HepG2 (cell line): ENCODE measurements at regions not wholly inside any gene's neighbourhood (a gene's known extent, or its start where the extent isn't known, plus 50 kb on each side); places are given as distances from the start of the nearest gene placed in this dataset.

Experiments used
- ATF4 ChIP-seq, 2 experiments: fragments of 450-650 bp in 1 of 2; sonication (generic) in 1 of 2; formaldehyde crosslinking; IDR thresholded peaks; 2 replicates each; pipeline versions ENCODE4 v1.5.0 to v1.8.0; 2020 to 2022; ENCODE audit warnings: mild to moderate bottlenecking in 1 of 2, missing genetic modification reagents in 1 of 2
- ATM ChIP-seq: fragments of 450-650 bp; IDR thresholded peaks from 2 replicates; pipeline ENCODE4 v1.7.1; 2017; ENCODE audit warnings: mild to moderate bottlenecking, borderline replicate concordance
- FOXA1 ChIP-seq, 2 experiments: fragments of 450-650 bp in 1 of 2; sonication (generic) in 1 of 2; formaldehyde crosslinking in 1 of 2; IDR thresholded peaks; 2 replicates each; pipeline versions ENCODE4 v1.4.0 to v1.6.1; 2016 to 2020; ENCODE audit warnings: missing genetic modification reagents in 1 of 2
- FOXP1 ChIP-seq, 2 experiments: fragments of 450-650 bp in 1 of 2; IDR thresholded peaks; 2 replicates each; pipeline ENCODE4 v1.6.1; 2017 to 2018; ENCODE audit warnings: antibody characterized with exemption in 1 of 2
- GATAD2A ChIP-seq: IDR thresholded peaks from 2 replicates; pipeline ENCODE4 v1.6.1; 2016
- HCFC1 ChIP-seq: fragments of 150-350 bp; IDR thresholded peaks from 2 replicates; pipeline ENCODE4 v1.6.1; 2014; ENCODE audit warnings: low read depth, low read length
- KAT7 ChIP-seq: IDR thresholded peaks from 2 replicates; pipeline ENCODE4 v1.6.1; 2018; ENCODE audit warnings: borderline replicate concordance, missing compliant biosample characterization
- KLF16 ChIP-seq, 2 experiments: sonication (generic) in 1 of 2; formaldehyde crosslinking in 1 of 2; IDR thresholded peaks; 2 replicates each; pipeline versions ENCODE4 v1.6.1 to v1.8.0; 2016 to 2023; ENCODE audit warnings: missing genetic modification reagents in 2 of 2, missing compliant biosample characterization in 1 of 2
- MEF2D ChIP-seq: sonication (generic); formaldehyde crosslinking; IDR thresholded peaks from 2 replicates; pipeline ENCODE4 v1.5.1; 2020; ENCODE audit warnings: mild to moderate bottlenecking, missing genetic modification reagents
- MXI1 ChIP-seq: IDR thresholded peaks from 3 replicates; pipeline ENCODE4 v1.6.1; 2012; ENCODE audit warnings: low read depth, low read length, inconsistent platforms, borderline replicate concordance
- NFIC ChIP-seq: IDR thresholded peaks from 2 replicates; pipeline ENCODE4 v1.6.1; 2012; ENCODE audit warnings: mild to moderate bottlenecking, low read length, inconsistent platforms
- PRMT3 ChIP-seq: sonication (generic); formaldehyde crosslinking; IDR thresholded peaks from 2 replicates; pipeline ENCODE4 v1.8.1; 2022; ENCODE audit warnings: low read depth, mild to moderate bottlenecking, moderate library complexity, missing genetic modification reagents, borderline replicate concordance
- RARA ChIP-seq: IDR thresholded peaks from 2 replicates; pipeline ENCODE4 v1.6.1; 2016; ENCODE audit warnings: missing genetic modification reagents, missing compliant biosample characterization
- REPIN1 ChIP-seq: sonication (generic); formaldehyde crosslinking; IDR thresholded peaks from 2 replicates; pipeline ENCODE4 v1.8.0; 2022; ENCODE audit warnings: missing genetic modification reagents, low read depth, mild to moderate bottlenecking, borderline replicate concordance
- SKI ChIP-seq: fragments of 450-650 bp; IDR thresholded peaks from one replicate; pipeline ENCODE4 v1.6.1; 2018; ENCODE audit warnings: mild to moderate bottlenecking; ENCODE audit not compliant: partially characterized antibody
- TCF12 ChIP-seq, 2 experiments: fragments of 450-650 bp in 1 of 2; sonication (generic) in 1 of 2; formaldehyde crosslinking in 1 of 2; IDR thresholded peaks; 2 replicates each; pipeline versions ENCODE4 v1.6.1 to v1.8.0; 2017 to 2022; ENCODE audit warnings: antibody characterized with exemption in 1 of 2, mild to moderate bottlenecking in 1 of 2, missing genetic modification reagents in 1 of 2, moderate library complexity in 1 of 2
- ZFP62 ChIP-seq: sonication (generic); formaldehyde crosslinking; IDR thresholded peaks from 2 replicates; pipeline ENCODE4 v1.4.0; 2020; ENCODE audit warnings: missing genetic modification reagents
- ZNF501 ChIP-seq: sonication (generic); formaldehyde crosslinking; IDR thresholded peaks from 2 replicates; pipeline ENCODE4 v1.5.1; 2020; ENCODE audit warnings: mild to moderate bottlenecking, moderate library complexity, missing genetic modification reagents
- ZNF816 ChIP-seq: sonication (generic); formaldehyde crosslinking; IDR thresholded peaks from 2 replicates; pipeline ENCODE4 v1.8.0; 2022; ENCODE audit warnings: missing genetic modification reagents, mild to moderate bottlenecking, borderline replicate concordance
- TF ChIP-seq, protein P1 (sequence below): sonication (generic); formaldehyde crosslinking; IDR thresholded peaks from 2 replicates; pipeline ENCODE4 v1.4.0; 2020; ENCODE audit warnings: low read depth, mild to moderate bottlenecking, missing genetic modification reagents
- TF ChIP-seq, protein P2 (sequence below): conservative IDR thresholded peaks from 2 replicates; pipeline ENCODE4 v1.6.1; 2018; ENCODE audit warnings: missing genetic modification reagents

GRCh38 chr5:39712316-39713249 is 287.8 kb upstream of the DAB2 start (continued):
- TF ChIP-seq ZNF501 (CRISPR knock-in tag) (no peak), PRMT3 (CRISPR knock-in tag) (no peak), REPIN1 (CRISPR knock-in tag) (no peak), FOXP1 (IDR thresholded peaks at IDR 0.05) (peak; percentile 70), FOXP1 (CRISPR knock-in tag; IDR thresholded peaks at IDR 0.05) (peak; percentile 78), GATAD2A (CRISPR knock-in tag) (peak; percentile 17; the same call in 1 of the 2 replicates), MXI1 (no peak), FOXA1 (IDR thresholded peaks at IDR 0.05) (peak; percentile 73), FOXA1 (CRISPR knock-in tag; IDR thresholded peaks at IDR 0.05) (no peak), ZFP62 (no peak), KAT7 (CRISPR knock-in tag) (no peak), ATM (no peak), NFIC (peak; percentile 28; the same call in 1 of the 2 replicates), KLF16 (CRISPR knock-in tag; IDR thresholded peaks at IDR 0.05) (peak in 1 of 2 experiments; percentile 35; a peak in 1 of 4 replicates), TCF12 (IDR thresholded peaks at IDR 0.05) (no peak), TCF12 (CRISPR knock-in tag; IDR thresholded peaks at IDR 0.05) (no peak), RARA (peak; percentile 35; the same call in 1 of the 2 replicates), ZNF816 (CRISPR knock-in tag) (no peak), ATF4 (CRISPR knock-in tag; IDR thresholded peaks at IDR 0.05) (0 out of 4 replicates have a peak, but pooled peaks of 1 of the 2 experiments have one; percentile 17), SKI (no peak), HCFC1 (no peak), MEF2D (CRISPR knock-in tag) (no peak)
- TF ChIP-seq, protein P1, sequence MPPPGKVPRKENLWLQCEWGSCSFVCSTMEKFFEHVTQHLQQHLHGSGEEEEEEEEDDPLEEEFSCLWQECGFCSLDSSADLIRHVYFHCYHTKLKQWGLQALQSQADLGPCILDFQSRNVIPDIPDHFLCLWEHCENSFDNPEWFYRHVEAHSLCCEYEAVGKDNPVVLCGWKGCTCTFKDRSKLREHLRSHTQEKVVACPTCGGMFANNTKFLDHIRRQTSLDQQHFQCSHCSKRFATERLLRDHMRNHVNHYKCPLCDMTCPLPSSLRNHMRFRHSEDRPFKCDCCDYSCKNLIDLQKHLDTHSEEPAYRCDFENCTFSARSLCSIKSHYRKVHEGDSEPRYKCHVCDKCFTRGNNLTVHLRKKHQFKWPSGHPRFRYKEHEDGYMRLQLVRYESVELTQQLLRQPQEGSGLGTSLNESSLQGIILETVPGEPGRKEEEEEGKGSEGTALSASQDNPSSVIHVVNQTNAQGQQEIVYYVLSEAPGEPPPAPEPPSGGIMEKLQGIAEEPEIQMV (CRISPR knock-in tag): no peak
- TF ChIP-seq, protein P2, sequence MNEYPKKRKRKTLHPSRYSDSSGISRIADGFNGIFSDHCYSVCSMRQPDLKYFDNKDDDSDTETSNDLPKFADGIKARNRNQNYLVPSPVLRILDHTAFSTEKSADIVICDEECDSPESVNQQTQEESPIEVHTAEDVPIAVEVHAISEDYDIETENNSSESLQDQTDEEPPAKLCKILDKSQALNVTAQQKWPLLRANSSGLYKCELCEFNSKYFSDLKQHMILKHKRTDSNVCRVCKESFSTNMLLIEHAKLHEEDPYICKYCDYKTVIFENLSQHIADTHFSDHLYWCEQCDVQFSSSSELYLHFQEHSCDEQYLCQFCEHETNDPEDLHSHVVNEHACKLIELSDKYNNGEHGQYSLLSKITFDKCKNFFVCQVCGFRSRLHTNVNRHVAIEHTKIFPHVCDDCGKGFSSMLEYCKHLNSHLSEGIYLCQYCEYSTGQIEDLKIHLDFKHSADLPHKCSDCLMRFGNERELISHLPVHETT (CRISPR knock-in tag): no peak
